SU-DHL-6 (cell line): ENCODE measurements at regions not wholly inside any gene's neighbourhood (a gene's known extent, or its start where the extent isn't known, plus 50 kb on each side); places are given as distances from the start of the nearest gene placed in this dataset.
"Not testable (repeated sequence)": the region's sequence is repeated elsewhere in the genome, so short reads cannot be mapped to it uniquely, and the experiment has no call there.

Experiments used
- H2AFZ ChIP-seq: fragments of 200-600 bp; sonication (generic); 2 replicates; pipeline ENCODE4 v1.6.1; 2014; ENCODE audit warnings: low read depth, mild to moderate bottlenecking, moderate library complexity, mixed read lengths, antibody characterized with exemption, low read length; ENCODE audit not compliant: severe bottlenecking
- H3F3A ChIP-seq: fragments of 200-600 bp; shearing (Covaris generic); 2 replicates; pipeline ENCODE4 v1.6.0; 2016; ENCODE audit warnings: antibody characterized with exemption, mild to moderate bottlenecking; ENCODE audit not compliant: insufficient read depth
- H3K27ac ChIP-seq: fragments of 200-600 bp; sonication (generic); 2 replicates; pipeline ENCODE4 v1.5.1; 2016; ENCODE audit warnings: low read depth, mild to moderate bottlenecking, low read length, moderate library complexity, mixed read lengths
- H3K27me3 ChIP-seq: fragments of 200-600 bp; sonication (generic), shearing (Covaris generic); 2 replicates; pipeline ENCODE4 v1.6.0; 2014; ENCODE audit warnings: mild to moderate bottlenecking, low read length
- H3K36me3 ChIP-seq: fragments of 200-600 bp; sonication (generic); 2 replicates; pipeline ENCODE4 v1.6.1; 2014; ENCODE audit warnings: mild to moderate bottlenecking, low read length, mixed read lengths
- H3K4me2 ChIP-seq: fragments of 300-600, 200-600 bp; shearing (Covaris generic), sonication (generic); 2 replicates; pipeline ENCODE4 v1.6.0; 2014; ENCODE audit warnings: low read length, low read depth, mild to moderate bottlenecking; ENCODE audit not compliant: poor library complexity, severe bottlenecking
- H3K4me3 ChIP-seq: fragments of 200-600 bp; sonication (generic); 2 replicates; pipeline ENCODE4 v1.5.1; 2014; ENCODE audit warnings: antibody characterized with exemption, low read length, mild to moderate bottlenecking, mixed read lengths; ENCODE audit not compliant: insufficient read depth, poor library complexity, severe bottlenecking
- H3K79me2 ChIP-seq: fragments of 200-600 bp; sonication (generic); 2 replicates; pipeline ENCODE4 v1.6.1; 2014; ENCODE audit warnings: mild to moderate bottlenecking, low read length, moderate library complexity; ENCODE audit not compliant: insufficient read depth
- H3K9ac ChIP-seq: fragments of 200-600 bp; sonication (generic); 2 replicates; pipeline ENCODE4 v1.7.0; 2014; ENCODE audit warnings: mild to moderate bottlenecking, low read length
- H3K9me2 ChIP-seq: fragments of 200-600 bp; sonication (generic); replicated peaks from 2 replicates; pipeline ENCODE4 v1.6.1; 2014; ENCODE audit warnings: low read length; ENCODE audit not compliant: insufficient read depth
- H3K9me3 ChIP-seq: fragments of 200-600 bp; sonication (generic); 2 replicates; pipeline ENCODE4 v1.6.1; 2014; ENCODE audit warnings: low read length, mixed read lengths; ENCODE audit not compliant: insufficient read depth
- H4K20me1 ChIP-seq: fragments of 200-600 bp; sonication (generic); 2 replicates; pipeline ENCODE4 v1.6.1; 2014; ENCODE audit warnings: low read depth, mild to moderate bottlenecking, antibody characterized with exemption, low read length, moderate library complexity, mixed read lengths
- EZH2phosphoT487 ChIP-seq: fragments of 200-600 bp; sonication (generic), shearing (Covaris generic); conservative IDR thresholded peaks from 2 replicates; pipeline ENCODE4 v1.6.1; 2018; ENCODE audit warnings: mild to moderate bottlenecking, antibody characterized with exemption, low read length, moderate library complexity, mixed read lengths
- TF ChIP-seq, protein P1 (sequence below): fragments of 200-600 bp; sonication (generic); IDR thresholded peaks from one replicate; pipeline ENCODE4 v1.5.1; 2017; ENCODE audit warnings: antibody characterized with exemption, mild to moderate bottlenecking, low read length, moderate library complexity; ENCODE audit not compliant: insufficient read depth, poor library complexity, severe bottlenecking

DNA sequence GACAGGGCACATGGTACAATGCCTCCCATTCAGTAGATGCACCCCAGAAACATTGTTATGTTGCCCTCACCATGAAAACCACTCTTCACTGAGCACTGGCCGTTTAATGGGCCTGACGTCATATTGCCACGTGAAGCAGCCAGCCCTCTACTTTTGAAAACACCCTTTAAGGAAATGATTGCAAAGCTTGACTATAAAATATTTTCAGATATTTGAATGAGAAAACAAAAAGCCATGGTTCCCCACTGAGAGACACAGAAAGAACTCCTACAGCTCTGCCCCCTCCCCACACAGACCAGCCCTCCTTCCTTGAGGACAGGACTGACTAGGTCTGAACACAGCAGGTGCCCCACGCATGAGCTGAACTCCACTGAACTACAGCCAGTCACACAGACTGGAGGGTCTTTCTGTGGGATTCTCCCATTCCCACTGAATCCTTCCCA is 349.1 kb downstream of the ANAPC1 start:
- H3K79me2 ChIP-seq, result no peaks in the 10 kb centered on the region
- no peaks in the 10 kb centered on the region for H3K27me3 ChIP-seq
- H3K27ac ChIP-seq, result no peak overlapping the region
- no peaks in the 10 kb centered on the region for H3F3A ChIP-seq
- no peak overlapping the region for H3K9ac ChIP-seq
- H3K36me3 ChIP-seq, result no peaks in the 10 kb centered on the region
- no peak overlapping the region for H3K4me2 ChIP-seq
- no peak overlapping the region for H3K4me3 ChIP-seq
- no peaks in the 10 kb centered on the region for H4K20me1 ChIP-seq
- H2AFZ ChIP-seq, result no peak overlapping the region
- no peaks in the 10 kb centered on the region for H3K9me2 ChIP-seq
- H3K9me3 ChIP-seq, result no peaks in the 10 kb centered on the region
- no peak for TF ChIP-seq EZH2phosphoT487

DNA sequence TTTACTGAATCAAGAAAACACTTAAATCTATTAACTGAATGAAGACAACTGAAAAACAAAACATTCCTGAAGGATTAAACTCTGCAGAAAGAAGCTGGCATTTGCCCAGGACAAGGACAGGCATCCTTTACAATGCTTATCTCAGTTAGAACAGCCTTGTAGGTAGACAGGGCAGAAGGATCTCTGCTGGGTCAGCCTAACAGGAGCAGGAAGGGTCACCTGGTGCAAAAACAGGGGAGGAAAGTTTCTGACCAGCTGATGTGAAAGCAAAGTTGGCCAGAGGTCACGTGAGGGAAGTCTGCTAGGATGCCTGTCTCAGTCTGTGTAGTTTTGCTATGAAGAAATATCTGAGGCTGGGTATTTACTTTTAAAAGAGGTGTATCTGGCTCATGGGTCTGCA is 348.6 kb downstream of the ANAPC1 start:
- no peak overlapping the region for H3K4me3 ChIP-seq
- no peaks in the 10 kb centered on the region for H4K20me1 ChIP-seq
- no peaks in the 10 kb centered on the region for H3F3A ChIP-seq
- H3K9ac ChIP-seq, result no peak overlapping the region
- H2AFZ ChIP-seq, result no peak overlapping the region
- no peaks in the 10 kb centered on the region for H3K36me3 ChIP-seq
- no peaks in the 10 kb centered on the region for H3K9me2 ChIP-seq
- no peak overlapping the region for H3K4me2 ChIP-seq
- H3K9me3 ChIP-seq, result no peaks in the 10 kb centered on the region
- no peaks in the 10 kb centered on the region for H3K79me2 ChIP-seq
- no peaks in the 10 kb centered on the region for H3K27me3 ChIP-seq
- TF ChIP-seq, protein P1, sequence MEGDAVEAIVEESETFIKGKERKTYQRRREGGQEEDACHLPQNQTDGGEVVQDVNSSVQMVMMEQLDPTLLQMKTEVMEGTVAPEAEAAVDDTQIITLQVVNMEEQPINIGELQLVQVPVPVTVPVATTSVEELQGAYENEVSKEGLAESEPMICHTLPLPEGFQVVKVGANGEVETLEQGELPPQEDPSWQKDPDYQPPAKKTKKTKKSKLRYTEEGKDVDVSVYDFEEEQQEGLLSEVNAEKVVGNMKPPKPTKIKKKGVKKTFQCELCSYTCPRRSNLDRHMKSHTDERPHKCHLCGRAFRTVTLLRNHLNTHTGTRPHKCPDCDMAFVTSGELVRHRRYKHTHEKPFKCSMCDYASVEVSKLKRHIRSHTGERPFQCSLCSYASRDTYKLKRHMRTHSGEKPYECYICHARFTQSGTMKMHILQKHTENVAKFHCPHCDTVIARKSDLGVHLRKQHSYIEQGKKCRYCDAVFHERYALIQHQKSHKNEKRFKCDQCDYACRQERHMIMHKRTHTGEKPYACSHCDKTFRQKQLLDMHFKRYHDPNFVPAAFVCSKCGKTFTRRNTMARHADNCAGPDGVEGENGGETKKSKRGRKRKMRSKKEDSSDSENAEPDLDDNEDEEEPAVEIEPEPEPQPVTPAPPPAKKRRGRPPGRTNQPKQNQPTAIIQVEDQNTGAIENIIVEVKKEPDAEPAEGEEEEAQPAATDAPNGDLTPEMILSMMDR, result no peak
- no peak for TF ChIP-seq EZH2phosphoT487
- no peak overlapping the region for H3K27ac ChIP-seq

DNA sequence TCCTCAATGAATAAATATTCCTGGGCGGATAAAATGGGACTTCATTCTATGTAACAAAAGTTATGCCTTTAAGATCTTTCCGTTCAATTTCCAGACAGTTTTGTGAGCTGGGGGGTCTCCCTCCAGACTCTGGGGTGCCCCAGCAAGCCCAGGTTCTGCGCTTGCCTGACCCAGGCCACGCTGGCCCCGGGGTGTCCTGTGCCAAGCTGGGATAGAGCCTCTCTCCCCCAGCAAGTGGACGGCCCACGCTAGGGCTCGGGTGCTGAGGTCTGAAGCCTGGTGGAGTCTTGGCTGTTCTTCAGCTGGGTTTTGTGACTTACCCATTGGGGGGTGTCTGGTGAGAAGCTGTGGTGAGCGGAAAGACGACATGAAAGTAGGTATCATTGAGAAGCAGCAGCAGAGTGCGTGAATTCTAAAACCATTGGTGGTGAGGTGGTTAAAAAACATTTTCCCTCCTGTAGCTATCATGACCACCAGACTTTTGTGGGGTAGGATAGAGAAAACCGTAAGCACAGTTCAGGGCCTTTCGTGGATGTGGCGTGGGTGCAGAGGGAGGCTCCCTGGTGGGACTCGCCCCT is 346.8 kb downstream of the ANAPC1 start:
- no peak overlapping the region for H3K9ac ChIP-seq
- no peak overlapping the region for H2AFZ ChIP-seq
- no peaks in the 10 kb centered on the region for H3K9me2 ChIP-seq
- no peak overlapping the region for H3K4me3 ChIP-seq
- no peaks in the 10 kb centered on the region for H3F3A ChIP-seq
- no peak overlapping the region for H3K4me2 ChIP-seq
- no peaks in the 10 kb centered on the region for H3K9me3 ChIP-seq
- H3K36me3 ChIP-seq, result no peaks in the 10 kb centered on the region
- no peak overlapping the region for H3K27ac ChIP-seq
- H4K20me1 ChIP-seq, result no peaks in the 10 kb centered on the region
- H3K79me2 ChIP-seq, result no peaks in the 10 kb centered on the region
- no peaks in the 10 kb centered on the region for H3K27me3 ChIP-seq
- no peak for TF ChIP-seq EZH2phosphoT487
- TF ChIP-seq, protein P1, result no peak

DNA sequence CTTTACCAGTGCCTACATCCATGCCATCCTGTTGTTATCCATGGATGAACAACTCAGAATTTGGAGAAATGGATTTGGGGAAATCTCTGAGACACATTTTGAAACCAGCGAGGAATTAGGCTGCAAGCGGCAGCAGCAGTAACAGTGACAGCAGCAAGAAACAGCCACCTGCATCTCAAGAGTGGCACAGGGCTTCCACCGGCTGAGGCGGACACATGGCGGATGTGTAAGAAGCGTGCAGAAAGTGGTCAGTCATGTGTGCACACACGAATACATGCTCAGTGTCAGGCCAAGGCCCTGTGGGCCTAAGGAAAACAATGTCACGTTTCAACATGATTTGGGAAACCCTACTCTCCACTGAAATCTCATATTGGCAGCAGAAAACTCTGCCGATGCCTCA is 344.0 kb downstream of the ANAPC1 start:
- H3K27ac ChIP-seq, H4K20me1 ChIP-seq, H3K27me3 ChIP-seq, H3K4me3 ChIP-seq, H3K9me3 ChIP-seq, H3K79me2 ChIP-seq, H2AFZ ChIP-seq, H3K36me3 ChIP-seq, H3K9ac ChIP-seq, H3F3A ChIP-seq, H3K4me2 ChIP-seq, H3K9me2 ChIP-seq: not testable (repeated sequence)

DNA sequence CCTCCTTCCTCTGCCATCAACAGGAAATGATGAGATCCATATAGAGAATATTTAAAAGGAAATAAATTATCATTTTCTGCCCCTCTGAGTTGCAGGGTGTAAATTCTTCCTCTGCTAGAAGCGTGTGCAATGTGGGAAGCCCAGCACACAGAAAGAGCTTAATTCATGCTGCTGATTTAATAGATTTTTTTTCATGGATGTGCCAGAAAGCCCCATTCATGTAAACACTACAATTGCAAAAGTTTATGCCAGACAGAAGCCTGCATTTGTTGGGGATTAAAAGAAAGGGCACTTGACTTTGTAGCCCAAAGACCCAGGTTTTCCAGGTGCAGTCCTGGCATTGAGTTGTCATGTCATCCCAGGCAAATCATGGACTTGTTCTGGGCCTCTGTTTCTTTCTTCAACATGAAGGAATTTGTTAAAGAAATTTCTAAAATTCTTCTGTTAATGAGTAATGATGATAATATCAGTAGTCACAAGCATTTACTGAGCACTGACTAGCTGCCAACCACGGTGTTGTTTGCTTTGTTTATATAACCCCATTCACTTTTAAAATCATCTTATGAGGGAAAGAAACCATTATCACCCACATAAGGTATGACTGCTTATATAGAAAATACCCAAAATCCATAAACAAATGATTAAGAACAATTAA is 341.7 kb downstream of the ANAPC1 start:
- H3K4me3 ChIP-seq, H3K36me3 ChIP-seq, H3K27ac ChIP-seq, H3K9me3 ChIP-seq, H3K9ac ChIP-seq, H3K9me2 ChIP-seq, H3K79me2 ChIP-seq, H3K4me2 ChIP-seq, H2AFZ ChIP-seq, H4K20me1 ChIP-seq, H3K27me3 ChIP-seq, H3F3A ChIP-seq: not testable (repeated sequence)

DNA sequence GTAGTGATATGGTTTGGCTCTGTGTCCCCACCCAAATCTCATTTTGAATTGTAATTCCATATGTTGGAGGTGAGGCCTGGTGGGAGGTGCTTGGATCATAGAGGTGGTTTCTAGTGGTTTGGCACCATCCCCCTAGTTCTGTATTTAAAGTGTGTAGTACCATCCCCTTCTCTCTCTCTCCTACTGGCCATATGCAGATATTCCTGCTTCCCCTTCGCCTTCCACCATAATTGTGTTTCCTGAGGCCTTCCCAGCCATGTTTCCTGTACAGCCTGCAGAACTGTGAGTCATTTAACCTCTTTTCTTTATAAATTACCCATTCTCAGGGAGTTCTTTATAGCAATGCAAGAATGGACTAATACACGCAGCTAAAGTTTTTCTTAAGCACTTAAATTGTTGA is 340.0 kb downstream of the ANAPC1 start:
- H3K9me3 ChIP-seq, H3K36me3 ChIP-seq, H3K9ac ChIP-seq, H4K20me1 ChIP-seq, H2AFZ ChIP-seq, H3K27me3 ChIP-seq, H3K79me2 ChIP-seq, H3F3A ChIP-seq, H3K4me2 ChIP-seq, H3K9me2 ChIP-seq, H3K4me3 ChIP-seq, H3K27ac ChIP-seq: not testable (repeated sequence)
